ENCODE measurements at regions not wholly inside any gene's neighbourhood (a gene's known extent, or its start where the extent isn't known, plus 50 kb on each side); places are given as distances from the start of the nearest gene placed in this dataset.

DNA sequence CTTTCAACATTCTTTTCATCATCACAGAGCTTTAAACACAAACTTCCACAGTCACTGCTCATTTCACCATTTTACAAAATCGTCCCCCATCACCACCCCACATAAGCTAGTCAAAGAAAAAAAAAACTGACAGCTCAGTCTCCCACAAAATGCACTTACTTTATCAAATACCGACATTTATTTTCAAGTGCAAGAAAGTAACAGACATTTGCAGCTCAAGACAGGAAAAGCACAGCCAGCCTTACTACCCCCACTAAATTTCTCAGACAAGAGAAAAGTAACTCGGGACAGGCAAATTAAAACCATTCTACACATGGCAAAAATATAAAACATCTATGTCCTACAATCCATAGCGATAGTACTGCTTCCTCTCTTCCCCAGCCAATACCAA is 402.4 kb downstream of the SHQ1 start:
- Histone ChIP-seq H3K4me1 (ENCODE audit: insufficient read depth, poor library complexity, severe bottlenecking) (peaks cover 23% of the 10 kb centered on the region), H3K9me3 (ENCODE audit: severe bottlenecking) (no peaks in the 10 kb centered on the region), H3K27ac (ENCODE audit: poor library complexity, severe bottlenecking) (peak overlapping the region; percentile 71), H3K27me3 (ENCODE audit: insufficient read depth, poor library complexity, severe bottlenecking) (no peaks in the 10 kb centered on the region), H3K4me3 (ENCODE audit: severe bottlenecking) (peak overlapping the region; percentile 89), H3K36me3 (ENCODE audit: low read depth) (peaks cover 9% of the 10 kb centered on the region; the same call in 1 of the 2 replicates)
- no peak for TF ChIP-seq CTCF (IDR thresholded peaks at IDR 0.05; ENCODE audit: poor library complexity, severe bottlenecking)
- no peak for ATAC-seq (ENCODE audit: low read depth)
- no peak for DNase-seq (ENCODE audit: low spot score)

GRCh38 chr3:72444656-72445223 is 403.5 kb downstream of the SHQ1 start:
- Histone ChIP-seq H3K27ac (ENCODE audit: poor library complexity, severe bottlenecking) (no peak overlapping the region), H3K9me3 (ENCODE audit: severe bottlenecking) (no peaks in the 10 kb centered on the region), H3K27me3 (ENCODE audit: insufficient read depth, poor library complexity, severe bottlenecking) (no peaks in the 10 kb centered on the region), H3K4me3 (ENCODE audit: severe bottlenecking) (no peak overlapping the region), H3K4me1 (ENCODE audit: insufficient read depth, poor library complexity, severe bottlenecking) (peaks cover 23% of the 10 kb centered on the region), H3K36me3 (ENCODE audit: low read depth) (peaks cover 9% of the 10 kb centered on the region; the same call in 1 of the 2 replicates)
- TF ChIP-seq CTCF (IDR thresholded peaks at IDR 0.05; ENCODE audit: poor library complexity, severe bottlenecking), result no peak
- DNase-seq (ENCODE audit: low spot score), result no peak
- no peak for ATAC-seq (ENCODE audit: low read depth)

DNA sequence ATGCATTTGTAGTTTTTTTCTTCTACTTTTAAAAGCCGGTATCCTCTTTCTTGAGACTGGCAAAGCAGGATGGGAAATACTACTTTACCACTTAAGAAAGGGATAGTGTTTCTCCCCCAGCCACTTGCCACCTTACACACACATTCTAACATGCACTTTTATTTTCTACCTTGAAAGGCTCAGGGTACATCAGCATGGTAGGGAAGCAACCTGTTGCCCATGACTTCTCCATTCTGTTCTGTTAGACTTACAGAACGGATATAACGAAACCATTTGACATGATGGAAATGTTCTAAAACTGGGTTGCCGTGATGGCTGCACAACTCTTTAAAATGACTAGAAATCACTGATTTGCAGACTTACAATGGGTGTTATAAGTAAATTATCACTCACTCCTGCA is 405.5 kb downstream of the SHQ1 start:
- Histone ChIP-seq H3K27ac (ENCODE audit: poor library complexity, severe bottlenecking) (no peak overlapping the region), H3K27me3 (ENCODE audit: insufficient read depth, poor library complexity, severe bottlenecking) (no peaks in the 10 kb centered on the region), H3K36me3 (ENCODE audit: low read depth) (peaks cover 19% of the 10 kb centered on the region; the same call in 1 of the 2 replicates), H3K9me3 (ENCODE audit: severe bottlenecking) (no peaks in the 10 kb centered on the region), H3K4me1 (ENCODE audit: insufficient read depth, poor library complexity, severe bottlenecking) (peaks cover 14% of the 10 kb centered on the region), H3K4me3 (ENCODE audit: severe bottlenecking) (no peak overlapping the region)
- DNase-seq (ENCODE audit: low spot score), result no peak
- no peak for ATAC-seq (ENCODE audit: low read depth)
- no peak for TF ChIP-seq CTCF (IDR thresholded peaks at IDR 0.05; ENCODE audit: poor library complexity, severe bottlenecking)

- H3K4me3 ChIP-seq (ENCODE audit: severe bottlenecking), result no peak overlapping the region
- no peak for TF ChIP-seq CTCF (IDR thresholded peaks at IDR 0.05; ENCODE audit: poor library complexity, severe bottlenecking)
- H3K27ac ChIP-seq (ENCODE audit: poor library complexity, severe bottlenecking), result no peak overlapping the region
- H3K9me3 ChIP-seq (ENCODE audit: severe bottlenecking), result no peaks in the 10 kb centered on the region
- no peak for DNase-seq (ENCODE audit: low spot score)
- no peak for ATAC-seq (ENCODE audit: low read depth)
- no peaks in the 10 kb centered on the region for H3K27me3 ChIP-seq (ENCODE audit: insufficient read depth, poor library complexity, severe bottlenecking)
- H3K36me3 ChIP-seq (ENCODE audit: low read depth), result peaks cover 19% of the 10 kb centered on the region; the same call in 1 of the 2 replicates
- peaks cover 10% of the 10 kb centered on the region for H3K4me1 ChIP-seq (ENCODE audit: insufficient read depth, poor library complexity, severe bottlenecking)
Measured at GRCh38 chr3:72441284-72441994, 406.8 kb downstream of the SHQ1 start.

DNA sequence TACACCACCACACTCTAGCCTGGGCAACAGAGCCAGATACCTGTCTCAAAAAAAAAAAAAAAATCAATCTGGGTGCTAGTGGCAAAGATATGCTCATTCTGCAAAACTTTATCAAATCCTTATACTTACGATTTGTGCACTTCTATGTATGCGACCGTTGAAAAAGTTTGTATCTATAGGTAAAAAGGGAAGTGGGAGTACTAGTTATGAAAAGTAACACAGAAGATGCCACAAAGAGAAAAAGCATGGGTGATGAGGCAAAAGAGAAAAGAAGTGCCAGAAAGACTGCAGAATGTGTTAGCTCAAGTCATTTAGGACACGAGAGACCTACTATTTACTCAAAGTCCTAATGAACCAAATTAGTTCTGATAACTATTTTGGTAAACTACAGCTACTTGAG is 407.8 kb downstream of the SHQ1 start:
- TF ChIP-seq CTCF (IDR thresholded peaks at IDR 0.05; ENCODE audit: poor library complexity, severe bottlenecking), result no peak
- Histone ChIP-seq H3K27me3 (ENCODE audit: insufficient read depth, poor library complexity, severe bottlenecking) (no peaks in the 10 kb centered on the region), H3K4me3 (ENCODE audit: severe bottlenecking) (no peak overlapping the region), H3K4me1 (ENCODE audit: insufficient read depth, poor library complexity, severe bottlenecking) (peaks cover 9% of the 10 kb centered on the region), H3K9me3 (ENCODE audit: severe bottlenecking) (no peaks in the 10 kb centered on the region), H3K27ac (ENCODE audit: poor library complexity, severe bottlenecking) (no peak overlapping the region), H3K36me3 (ENCODE audit: low read depth) (peaks cover 18% of the 10 kb centered on the region; the same call in 1 of the 2 replicates)
- no peak for ATAC-seq (ENCODE audit: low read depth)
- DNase-seq (ENCODE audit: low spot score), result no peak
